Neural cell (in vitro differentiated cells): ENCODE measurements at regions not wholly inside any gene's neighbourhood (a gene's known extent, or its start where the extent isn't known, plus 50 kb on each side); places are given as distances from the start of the nearest gene placed in this dataset.

Experiments
- H2AFZ ChIP-seq: fragments of 200-600, 300-800 bp; sonication (generic), shearing (Covaris generic); 2 replicates; pipeline ENCODE4 v1.6.0; 2014; ENCODE audit warnings: low read depth, mild to moderate bottlenecking, antibody characterized with exemption, low read length, moderate library complexity
- H3F3A ChIP-seq: fragments of 200-600 bp; shearing (Covaris generic); 2 replicates; pipeline ENCODE4 v1.6.1; 2016; ENCODE audit warnings: mild to moderate bottlenecking, moderate library complexity, mixed read lengths, antibody characterized with exemption, low read length; ENCODE audit not compliant: insufficient read depth, poor library complexity, severe bottlenecking
- H3K27ac ChIP-seq: fragments of 200-600, 300-800 bp; sonication (generic), shearing (Covaris generic); 2 replicates; pipeline ENCODE4 v1.5.1; 2014; ENCODE audit warnings: mild to moderate bottlenecking, low read length, moderate library complexity
- H3K27me3 ChIP-seq: fragments of 300-800, 200-600 bp; sonication (generic), shearing (Covaris generic); 2 replicates; pipeline ENCODE4 v1.6.0; 2014; ENCODE audit warnings: mild to moderate bottlenecking, low read depth, low read length, moderate library complexity; ENCODE audit not compliant: insufficient read depth
- H3K36me3 ChIP-seq: fragments of 300-800, 200-600 bp; sonication (generic), shearing (Covaris generic); 2 replicates; pipeline ENCODE4 v1.5.1; 2014; ENCODE audit warnings: mild to moderate bottlenecking, antibody characterized with exemption, low read length, moderate library complexity; ENCODE audit not compliant: insufficient read depth
- H3K4me2 ChIP-seq: fragments of 300-800, 200-600 bp; sonication (generic), shearing (Covaris generic); 2 replicates; pipeline ENCODE4 v1.6.0; 2014; ENCODE audit warnings: mild to moderate bottlenecking, low read length
- H3K4me3 ChIP-seq: fragments of 300-800, 200-600 bp; sonication (generic), shearing (Covaris generic); 2 replicates; pipeline ENCODE4 v1.5.1; 2014; ENCODE audit warnings: mild to moderate bottlenecking, low read length, moderate library complexity
- H3K79me2 ChIP-seq: fragments of 200-600 bp; shearing (Covaris generic); replicated peaks from 2 replicates; pipeline ENCODE4 v1.6.0; 2014; ENCODE audit warnings: mild to moderate bottlenecking, low read length, moderate library complexity; ENCODE audit not compliant: insufficient read depth
- H3K9ac ChIP-seq: fragments of 300-800, 200-600 bp; sonication (generic), shearing (Covaris generic); 2 replicates; pipeline ENCODE4 v1.6.1; 2016; ENCODE audit warnings: mild to moderate bottlenecking, low read length, mixed read lengths
- H3K9me2 ChIP-seq: fragments of 200-600 bp; shearing (Covaris generic); 2 replicates; pipeline ENCODE4 v1.6.1; 2016; ENCODE audit warnings: mild to moderate bottlenecking, low read length, mixed read lengths; ENCODE audit not compliant: insufficient read depth
- H3K9me3 ChIP-seq: fragments of 200-600, 300-800 bp; sonication (generic), shearing (Covaris generic); 2 replicates; pipeline ENCODE4 v1.6.1; 2016; ENCODE audit warnings: mild to moderate bottlenecking, mixed run types, low read length, moderate library complexity, mixed read lengths
- H4K20me1 ChIP-seq: fragments of 200-600 bp; shearing (Covaris generic); 2 replicates; pipeline ENCODE4 v1.6.1; 2016; ENCODE audit warnings: mild to moderate bottlenecking, mixed run types; ENCODE audit not compliant: insufficient read depth
- EP300 ChIP-seq: fragments of 450-650 bp; conservative IDR thresholded peaks from 2 replicates; pipeline ENCODE4 v1.6.1; 2014; ENCODE audit warnings: antibody characterized with exemption, mild to moderate bottlenecking, moderate library complexity; ENCODE audit not compliant: poor library complexity, severe bottlenecking
- EZH2 ChIP-seq: fragments of 200-600, 300-800 bp; shearing (Covaris generic), sonication (generic); IDR thresholded peaks from 2 replicates; pipeline ENCODE4 v1.6.1; 2014; ENCODE audit warnings: antibody characterized with exemption, low read length, borderline replicate concordance, mild to moderate bottlenecking; ENCODE audit not compliant: insufficient read depth, poor library complexity, severe bottlenecking
- MXI1 ChIP-seq: fragments of 450-650 bp; conservative IDR thresholded peaks from 2 replicates; pipeline ENCODE4 v1.6.1; 2014; ENCODE audit warnings: antibody characterized with exemption, mild to moderate bottlenecking; ENCODE audit not compliant: poor library complexity, severe bottlenecking
- POLR2AphosphoS5 ChIP-seq: IDR thresholded peaks from 2 replicates; pipeline ENCODE4 v1.6.1; 2012
- RAD21 ChIP-seq: fragments of 450-650 bp; conservative IDR thresholded peaks from 2 replicates; pipeline ENCODE4 v1.6.1; 2014; ENCODE audit warnings: antibody characterized with exemption, mild to moderate bottlenecking, moderate library complexity
- SMC3 ChIP-seq: fragments of 450-650 bp; conservative IDR thresholded peaks from 2 replicates; pipeline ENCODE4 v1.6.1; 2014; ENCODE audit warnings: antibody characterized with exemption, mild to moderate bottlenecking, moderate library complexity; ENCODE audit not compliant: poor library complexity
- TAF1 ChIP-seq: IDR thresholded peaks from 2 replicates; pipeline ENCODE4 v1.6.1; 2012; ENCODE audit warnings: low read depth
- TF ChIP-seq, protein P1 (sequence below): fragments of 450-650 bp; IDR thresholded peaks from 2 replicates; pipeline ENCODE4 v1.5.1; 2014; ENCODE audit warnings: antibody characterized with exemption, mild to moderate bottlenecking, moderate library complexity; ENCODE audit not compliant: poor library complexity, severe bottlenecking
- TF ChIP-seq, protein P2 (sequence below): IDR thresholded peaks from 2 replicates; pipeline ENCODE4 v1.6.1; 2012; ENCODE audit warnings: borderline replicate concordance

DNA sequence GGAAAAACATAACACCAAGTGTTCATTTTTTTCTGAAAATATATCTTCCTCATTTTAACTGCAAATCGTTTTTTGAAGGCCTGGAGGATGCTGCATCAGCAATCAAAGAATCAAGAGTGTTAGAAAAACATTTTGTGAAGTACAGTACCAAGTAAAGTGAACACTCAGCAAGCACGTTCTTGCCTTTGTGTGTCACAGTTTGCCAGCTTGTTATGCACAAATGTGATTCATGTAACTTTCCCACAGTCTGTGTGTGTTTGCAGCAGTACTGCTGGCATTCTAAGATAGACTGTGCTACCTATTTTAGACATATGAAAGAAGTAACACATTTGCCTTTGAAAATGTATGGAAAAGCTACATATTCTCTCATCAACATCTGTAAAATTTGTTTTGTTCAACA lies 1617.7 kb downstream of the RPA4 start:
- Histone ChIP-seq H4K20me1 (no peaks in the 10 kb centered on the region), H3K27me3 (no peaks in the 10 kb centered on the region), H3K9me2 (no peaks in the 10 kb centered on the region), H3F3A (no peaks in the 10 kb centered on the region), H3K9ac (no peak overlapping the region), H2AFZ (no peak overlapping the region), H3K36me3 (no peaks in the 10 kb centered on the region), H3K4me3 (no peak overlapping the region), H3K79me2 (no peaks in the 10 kb centered on the region), H3K9me3 (no peaks in the 10 kb centered on the region), H3K27ac (no peak overlapping the region), H3K4me2 (no peak overlapping the region)
- no peak for TF ChIP-seq RAD21
- no peak for TF ChIP-seq EZH2
- no peak for TF ChIP-seq SMC3
- no peak for TF ChIP-seq MXI1
- no peak for TF ChIP-seq POLR2AphosphoS5
- no peak for TF ChIP-seq EP300
- TF ChIP-seq, protein P1, sequence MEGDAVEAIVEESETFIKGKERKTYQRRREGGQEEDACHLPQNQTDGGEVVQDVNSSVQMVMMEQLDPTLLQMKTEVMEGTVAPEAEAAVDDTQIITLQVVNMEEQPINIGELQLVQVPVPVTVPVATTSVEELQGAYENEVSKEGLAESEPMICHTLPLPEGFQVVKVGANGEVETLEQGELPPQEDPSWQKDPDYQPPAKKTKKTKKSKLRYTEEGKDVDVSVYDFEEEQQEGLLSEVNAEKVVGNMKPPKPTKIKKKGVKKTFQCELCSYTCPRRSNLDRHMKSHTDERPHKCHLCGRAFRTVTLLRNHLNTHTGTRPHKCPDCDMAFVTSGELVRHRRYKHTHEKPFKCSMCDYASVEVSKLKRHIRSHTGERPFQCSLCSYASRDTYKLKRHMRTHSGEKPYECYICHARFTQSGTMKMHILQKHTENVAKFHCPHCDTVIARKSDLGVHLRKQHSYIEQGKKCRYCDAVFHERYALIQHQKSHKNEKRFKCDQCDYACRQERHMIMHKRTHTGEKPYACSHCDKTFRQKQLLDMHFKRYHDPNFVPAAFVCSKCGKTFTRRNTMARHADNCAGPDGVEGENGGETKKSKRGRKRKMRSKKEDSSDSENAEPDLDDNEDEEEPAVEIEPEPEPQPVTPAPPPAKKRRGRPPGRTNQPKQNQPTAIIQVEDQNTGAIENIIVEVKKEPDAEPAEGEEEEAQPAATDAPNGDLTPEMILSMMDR, result no peak
- no peak for TF ChIP-seq TAF1

DNA sequence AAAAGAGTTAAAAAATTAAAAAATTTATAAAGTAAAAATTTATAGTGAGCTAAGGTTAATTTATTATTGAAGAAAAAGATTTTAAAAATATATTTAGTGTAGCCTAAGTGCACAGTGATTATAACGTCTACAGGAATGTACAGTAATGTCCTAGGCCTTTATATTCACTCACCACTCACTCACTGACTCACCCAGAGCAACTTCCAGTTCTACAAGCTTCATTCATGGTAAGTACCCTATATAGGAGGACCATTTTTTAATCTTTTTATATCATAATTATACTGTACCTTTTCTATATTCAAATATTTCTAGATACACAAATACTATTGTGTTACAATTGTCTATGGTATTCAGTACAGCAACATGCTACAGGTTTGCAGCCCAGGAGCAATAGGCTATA lies 1623.2 kb downstream of the RPA4 start:
- no peaks in the 10 kb centered on the region for H3K9me2 ChIP-seq
- H3K79me2 ChIP-seq, result no peaks in the 10 kb centered on the region
- H2AFZ ChIP-seq, result no peak overlapping the region
- H4K20me1 ChIP-seq, result no peaks in the 10 kb centered on the region
- H3K27me3 ChIP-seq, result no peaks in the 10 kb centered on the region
- H3K9ac ChIP-seq, result no peak overlapping the region
- no peak overlapping the region for H3K27ac ChIP-seq
- H3K4me2 ChIP-seq, result no peak overlapping the region
- H3K36me3 ChIP-seq, result no peaks in the 10 kb centered on the region
- TF ChIP-seq, protein P2, sequence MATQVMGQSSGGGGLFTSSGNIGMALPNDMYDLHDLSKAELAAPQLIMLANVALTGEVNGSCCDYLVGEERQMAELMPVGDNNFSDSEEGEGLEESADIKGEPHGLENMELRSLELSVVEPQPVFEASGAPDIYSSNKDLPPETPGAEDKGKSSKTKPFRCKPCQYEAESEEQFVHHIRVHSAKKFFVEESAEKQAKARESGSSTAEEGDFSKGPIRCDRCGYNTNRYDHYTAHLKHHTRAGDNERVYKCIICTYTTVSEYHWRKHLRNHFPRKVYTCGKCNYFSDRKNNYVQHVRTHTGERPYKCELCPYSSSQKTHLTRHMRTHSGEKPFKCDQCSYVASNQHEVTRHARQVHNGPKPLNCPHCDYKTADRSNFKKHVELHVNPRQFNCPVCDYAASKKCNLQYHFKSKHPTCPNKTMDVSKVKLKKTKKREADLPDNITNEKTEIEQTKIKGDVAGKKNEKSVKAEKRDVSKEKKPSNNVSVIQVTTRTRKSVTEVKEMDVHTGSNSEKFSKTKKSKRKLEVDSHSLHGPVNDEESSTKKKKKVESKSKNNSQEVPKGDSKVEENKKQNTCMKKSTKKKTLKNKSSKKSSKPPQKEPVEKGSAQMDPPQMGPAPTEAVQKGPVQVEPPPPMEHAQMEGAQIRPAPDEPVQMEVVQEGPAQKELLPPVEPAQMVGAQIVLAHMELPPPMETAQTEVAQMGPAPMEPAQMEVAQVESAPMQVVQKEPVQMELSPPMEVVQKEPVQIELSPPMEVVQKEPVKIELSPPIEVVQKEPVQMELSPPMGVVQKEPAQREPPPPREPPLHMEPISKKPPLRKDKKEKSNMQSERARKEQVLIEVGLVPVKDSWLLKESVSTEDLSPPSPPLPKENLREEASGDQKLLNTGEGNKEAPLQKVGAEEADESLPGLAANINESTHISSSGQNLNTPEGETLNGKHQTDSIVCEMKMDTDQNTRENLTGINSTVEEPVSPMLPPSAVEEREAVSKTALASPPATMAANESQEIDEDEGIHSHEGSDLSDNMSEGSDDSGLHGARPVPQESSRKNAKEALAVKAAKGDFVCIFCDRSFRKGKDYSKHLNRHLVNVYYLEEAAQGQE, result no peak
- no peak for TF ChIP-seq TAF1
- TF ChIP-seq EP300, result no peak
- TF ChIP-seq MXI1, result no peak
- TF ChIP-seq, protein P1, result no peak
- TF ChIP-seq SMC3, result no peak
- no peak for TF ChIP-seq POLR2AphosphoS5
- TF ChIP-seq RAD21, result no peak
- TF ChIP-seq EZH2, result no peak
- H3K9me3 ChIP-seq, result no peaks in the 10 kb centered on the region
- no peaks in the 10 kb centered on the region for H3F3A ChIP-seq
- H3K4me3 ChIP-seq, result no peak overlapping the region
